ENCODE measurements at regions not wholly inside any gene's neighbourhood (a gene's known extent, or its start where the extent isn't known, plus 50 kb on each side); places are given as distances from the start of the nearest gene placed in this dataset.

- Histone ChIP-seq H3K27me3 (peaks cover 4% of the 10 kb centered on the region), H3K27ac (no peak overlapping the region), H3K4me3 (ENCODE audit: low read depth in 1 of 2, low read length in 1 of 2) (no peak overlapping the region), H3K36me3 (no peaks in the 10 kb centered on the region), H3K9me3 (no peaks in the 10 kb centered on the region), H3K4me1 (ENCODE audit: control insufficient read depth in 1 of 2, insufficient read depth in 1 of 2, low read depth in 1 of 2, low read length in 1 of 2) (no peaks in the 10 kb centered on the region)
- no peak for TF ChIP-seq CTCF (IDR thresholded peaks at IDR 0.05)
Observed at GRCh38 chr2:136436936-136437335, 319.0 kb upstream of the CXCR4 start.

GRCh38 chr2:136434251-136434715 is 316.3 kb upstream of the CXCR4 start:
- Histone ChIP-seq H3K27me3 (peaks cover 8% of the 10 kb centered on the region), H3K4me1 (ENCODE audit: control insufficient read depth in 1 of 2, insufficient read depth in 1 of 2, low read depth in 1 of 2, low read length in 1 of 2) (no peaks in the 10 kb centered on the region), H3K4me3 (ENCODE audit: low read depth in 1 of 2, low read length in 1 of 2) (no peak overlapping the region), H3K36me3 (no peaks in the 10 kb centered on the region), H3K27ac (no peak overlapping the region), H3K9me3 (no peaks in the 10 kb centered on the region)
- no peak for TF ChIP-seq CTCF (IDR thresholded peaks at IDR 0.05)

- Histone ChIP-seq H3K27me3 (peaks cover 17% of the 10 kb centered on the region), H3K4me3 (ENCODE audit: low read depth in 1 of 2, low read length in 1 of 2) (no peak overlapping the region), H3K9me3 (no peaks in the 10 kb centered on the region), H3K36me3 (no peaks in the 10 kb centered on the region), H3K27ac (no peak overlapping the region), H3K4me1 (ENCODE audit: control insufficient read depth in 1 of 2, insufficient read depth in 1 of 2, low read depth in 1 of 2, low read length in 1 of 2) (no peaks in the 10 kb centered on the region)
- no peak for TF ChIP-seq CTCF (IDR thresholded peaks at IDR 0.05)
Observed at GRCh38 chr2:136433261-136433660, 315.3 kb upstream of the CXCR4 start.

GRCh38 chr2:136424112-136424511 is 306.2 kb upstream of the CXCR4 start:
- TF ChIP-seq CTCF (IDR thresholded peaks at IDR 0.05): no peak
- Histone ChIP-seq H3K4me3 (ENCODE audit: low read depth in 1 of 2, low read length in 1 of 2) (peak overlapping the region in 1 of 2 experiments; percentile 58), H3K4me1 (ENCODE audit: control insufficient read depth in 1 of 2, insufficient read depth in 1 of 2, low read depth in 1 of 2, low read length in 1 of 2) (peaks cover 8% of the 10 kb centered on the region in 2 experiments), H3K36me3 (no peaks in the 10 kb centered on the region), H3K27ac (no peak overlapping the region), H3K27me3 (peaks cover 97% of the 10 kb centered on the region), H3K9me3 (no peaks in the 10 kb centered on the region)

GRCh38 chr2:136423516-136423996 is 305.6 kb upstream of the CXCR4 start:
- peak overlapping the region; percentile 40 to 58 for H3K4me3 ChIP-seq (ENCODE audit: low read depth in 1 of 2, low read length in 1 of 2)
- peaks cover 97% of the 10 kb centered on the region for H3K27me3 ChIP-seq
- H3K4me1 ChIP-seq (ENCODE audit: control insufficient read depth in 1 of 2, insufficient read depth in 1 of 2, low read depth in 1 of 2, low read length in 1 of 2): peaks cover 8% of the 10 kb centered on the region in 2 experiments
- peak; percentile 87 for TF ChIP-seq CTCF (IDR thresholded peaks at IDR 0.05)
- H3K36me3 ChIP-seq: no peaks in the 10 kb centered on the region
- no peak overlapping the region for H3K27ac ChIP-seq
- no peaks in the 10 kb centered on the region for H3K9me3 ChIP-seq

- Histone ChIP-seq H3K4me3 (ENCODE audit: low read depth in 1 of 2, low read length in 1 of 2) (no peak overlapping the region), H3K9me3 (no peaks in the 10 kb centered on the region), H3K36me3 (no peaks in the 10 kb centered on the region), H3K4me1 (ENCODE audit: control insufficient read depth in 1 of 2, insufficient read depth in 1 of 2, low read depth in 1 of 2, low read length in 1 of 2) (peaks cover 8% of the 10 kb centered on the region in 2 experiments), H3K27ac (no peak overlapping the region), H3K27me3 (peaks cover 98% of the 10 kb centered on the region)
- TF ChIP-seq CTCF (IDR thresholded peaks at IDR 0.05): no peak
Observed at GRCh38 chr2:136422512-136422911, 304.6 kb upstream of the CXCR4 start.

Measured in neutrophil (primary cell).